BE2C (cell line): ENCODE measurements at regions not wholly inside any gene's neighbourhood (a gene's known extent, or its start where the extent isn't known, plus 50 kb on each side); places are given as distances from the start of the nearest gene placed in this dataset.

ENCODE experiments used
- DNase-seq: peaks from one replicate; pipeline ENCODE4 v3.0.0-alpha.2; 2020
- H3K27me3 ChIP-seq: fragments of 250-450 bp; sonication (Bioruptor Pico); 2 replicates; pipeline ENCODE4 v1.5.1; 2020; ENCODE audit warnings: mild to moderate bottlenecking
- H3K36me3 ChIP-seq: fragments of 250-450 bp; sonication (Bioruptor Pico); 2 replicates; pipeline ENCODE4 v1.5.1; 2020; ENCODE audit warnings: mild to moderate bottlenecking
- H3K4me1 ChIP-seq: fragments of 250-450 bp; sonication (Bioruptor Pico); 2 replicates; pipeline ENCODE4 v1.5.1; 2020
- H3K4me3 ChIP-seq: 2 replicates; pipeline ENCODE4 v1.5.1; 2011; ENCODE audit warnings: low read depth, low read length
- H3K9me3 ChIP-seq: fragments of 250-450 bp; sonication (Bioruptor Pico); 2 replicates; pipeline ENCODE4 v1.5.1; 2020
- CTCF ChIP-seq: IDR thresholded peaks from 2 replicates; pipeline ENCODE4 v1.5.1; 2012; ENCODE audit warnings: mild to moderate bottlenecking, low read depth, low read length

- DNase-seq, result peak; percentile 83
- TF ChIP-seq CTCF, result no peak
- Histone ChIP-seq H3K36me3 (no peaks in the 10 kb centered on the region), H3K27me3 (no peaks in the 10 kb centered on the region), H3K4me1 (peaks cover 19% of the 10 kb centered on the region), H3K9me3 (peaks cover 7% of the 10 kb centered on the region; the same call in 1 of the 2 replicates), H3K4me3 (no peak overlapping the region; the same call in 1 of the 2 replicates)
These were observed 71.5 kb downstream of the MIS18A start for GRCh38 chr21:32207406-32207716.

- no peaks in the 10 kb centered on the region for H3K27me3 ChIP-seq
These were observed 72.0 kb downstream of the MIS18A start for GRCh38 chr21:32206631-32207405.

GRCh38 chr21:32203877-32204480, 74.9 kb downstream of the MIS18A start:
- no peak for TF ChIP-seq CTCF
- no peaks in the 10 kb centered on the region for H3K27me3 ChIP-seq
- DNase-seq, result no peak

More at GRCh38 chr21:32206631-32207405, 72.0 kb downstream of the MIS18A start:
- H3K4me1 ChIP-seq, result peaks cover 14% of the 10 kb centered on the region
- H3K4me3 ChIP-seq, result peak overlapping the region; percentile 34
- no peaks in the 10 kb centered on the region for H3K36me3 ChIP-seq
- no peak for DNase-seq
- peaks cover 2% of the 10 kb centered on the region; the same call in 1 of the 2 replicates for H3K9me3 ChIP-seq
- no peak for TF ChIP-seq CTCF

GRCh38 chr21:32200029-32200428, 78.8 kb downstream of the MIS18A start:
- Histone ChIP-seq H3K36me3 (no peaks in the 10 kb centered on the region), H3K27me3 (no peaks in the 10 kb centered on the region), H3K4me1 (peaks cover 7% of the 10 kb centered on the region), H3K9me3 (no peaks in the 10 kb centered on the region), H3K4me3 (no peak overlapping the region)
- DNase-seq, result no peak
- TF ChIP-seq CTCF, result no peak

More at GRCh38 chr21:32203877-32204480, 74.9 kb downstream of the MIS18A start:
- Histone ChIP-seq H3K36me3 (no peaks in the 10 kb centered on the region), H3K4me3 (no peak overlapping the region), H3K4me1 (peaks cover 14% of the 10 kb centered on the region), H3K9me3 (peaks cover 2% of the 10 kb centered on the region; the same call in 1 of the 2 replicates)

GRCh38 chr21:32198384-32198783, 80.5 kb downstream of the MIS18A start:
- no peak overlapping the region for H3K4me3 ChIP-seq
- no peak for DNase-seq
- no peak for TF ChIP-seq CTCF
- H3K4me1 ChIP-seq, result peaks cover 7% of the 10 kb centered on the region
- H3K9me3 ChIP-seq, result no peaks in the 10 kb centered on the region
- H3K36me3 ChIP-seq, result no peaks in the 10 kb centered on the region
- no peaks in the 10 kb centered on the region for H3K27me3 ChIP-seq

GRCh38 chr21:32197896-32198295, 81.0 kb downstream of the MIS18A start:
- no peaks in the 10 kb centered on the region for H3K27me3 ChIP-seq
- DNase-seq, result no peak
- no peak for TF ChIP-seq CTCF
- H3K9me3 ChIP-seq, result no peaks in the 10 kb centered on the region
- no peak overlapping the region for H3K4me3 ChIP-seq
- no peaks in the 10 kb centered on the region for H3K36me3 ChIP-seq
- H3K4me1 ChIP-seq, result peaks cover 7% of the 10 kb centered on the region
